ENCODE measurements at regions not wholly inside any gene's neighbourhood (a gene's known extent, or its start where the extent isn't known, plus 50 kb on each side); places are given as distances from the start of the nearest gene placed in this dataset.

DNA sequence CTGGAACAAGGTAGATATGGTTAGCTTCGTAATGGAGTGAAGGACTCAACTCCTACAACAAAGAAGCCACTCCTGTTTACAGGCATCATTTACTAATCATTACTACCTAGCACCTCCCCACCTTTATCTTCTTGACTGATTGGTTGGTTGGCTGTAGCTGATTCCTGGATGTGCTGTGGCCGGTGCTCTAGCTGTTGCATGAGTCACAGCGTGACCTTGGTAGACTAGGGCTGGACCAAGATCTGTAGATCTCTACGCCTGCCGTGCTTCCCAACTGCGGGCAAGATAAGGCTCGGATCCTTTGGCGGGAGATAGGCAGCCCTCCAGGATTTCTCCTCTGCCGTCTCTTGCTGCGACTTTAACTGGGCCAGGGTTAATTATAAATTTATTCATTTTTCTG is 194.3 kb upstream of the SOX11 start:
- DNase-seq, result no peak
- intact Hi-C loops (cut with DNase I; ENCODE audit: low total_unique reads), result no loop called here
- TF ChIP-seq, protein P1, sequence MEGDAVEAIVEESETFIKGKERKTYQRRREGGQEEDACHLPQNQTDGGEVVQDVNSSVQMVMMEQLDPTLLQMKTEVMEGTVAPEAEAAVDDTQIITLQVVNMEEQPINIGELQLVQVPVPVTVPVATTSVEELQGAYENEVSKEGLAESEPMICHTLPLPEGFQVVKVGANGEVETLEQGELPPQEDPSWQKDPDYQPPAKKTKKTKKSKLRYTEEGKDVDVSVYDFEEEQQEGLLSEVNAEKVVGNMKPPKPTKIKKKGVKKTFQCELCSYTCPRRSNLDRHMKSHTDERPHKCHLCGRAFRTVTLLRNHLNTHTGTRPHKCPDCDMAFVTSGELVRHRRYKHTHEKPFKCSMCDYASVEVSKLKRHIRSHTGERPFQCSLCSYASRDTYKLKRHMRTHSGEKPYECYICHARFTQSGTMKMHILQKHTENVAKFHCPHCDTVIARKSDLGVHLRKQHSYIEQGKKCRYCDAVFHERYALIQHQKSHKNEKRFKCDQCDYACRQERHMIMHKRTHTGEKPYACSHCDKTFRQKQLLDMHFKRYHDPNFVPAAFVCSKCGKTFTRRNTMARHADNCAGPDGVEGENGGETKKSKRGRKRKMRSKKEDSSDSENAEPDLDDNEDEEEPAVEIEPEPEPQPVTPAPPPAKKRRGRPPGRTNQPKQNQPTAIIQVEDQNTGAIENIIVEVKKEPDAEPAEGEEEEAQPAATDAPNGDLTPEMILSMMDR (IDR thresholded peaks at IDR 0.05), result no peak
- Histone ChIP-seq H3K27ac (no peak overlapping the region), H3K9me3 (no peaks in the 10 kb centered on the region), H3K4me1 (no peaks in the 10 kb centered on the region), H3K36me3 (no peaks in the 10 kb centered on the region), H3K4me3 (no peak overlapping the region), H3K27me3 (no peaks in the 10 kb centered on the region)

DNA sequence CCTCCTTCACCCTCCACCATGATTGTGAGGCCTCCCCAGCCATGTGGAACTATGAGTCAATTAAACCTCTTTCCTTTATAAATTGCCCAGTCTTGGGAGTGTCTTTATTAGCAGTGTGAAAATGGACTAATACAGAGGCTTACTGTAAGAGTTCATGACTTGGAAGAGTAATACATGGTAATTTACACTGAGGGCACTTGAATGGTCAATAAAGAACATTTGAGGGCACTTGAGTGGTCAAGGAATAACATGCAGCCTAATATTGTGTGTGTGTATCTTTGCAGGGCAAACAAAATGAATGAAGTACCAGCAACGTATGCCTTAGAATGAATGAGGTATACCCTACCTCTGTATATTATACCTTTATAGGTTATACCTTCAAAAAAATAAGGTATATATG is 190.4 kb upstream of the SOX11 start:
- H3K9me3 ChIP-seq, result no peaks in the 10 kb centered on the region
- TF ChIP-seq, protein P1 (IDR thresholded peaks at IDR 0.05), result no peak
- DNase-seq, result no peak
- no peaks in the 10 kb centered on the region for H3K4me1 ChIP-seq
- H3K27me3 ChIP-seq, result no peaks in the 10 kb centered on the region
- H3K36me3 ChIP-seq, result no peaks in the 10 kb centered on the region
- intact Hi-C loops (cut with DNase I; ENCODE audit: low total_unique reads), result no loop called here
- H3K4me3 ChIP-seq, result no peak overlapping the region
- no peak overlapping the region for H3K27ac ChIP-seq

DNA sequence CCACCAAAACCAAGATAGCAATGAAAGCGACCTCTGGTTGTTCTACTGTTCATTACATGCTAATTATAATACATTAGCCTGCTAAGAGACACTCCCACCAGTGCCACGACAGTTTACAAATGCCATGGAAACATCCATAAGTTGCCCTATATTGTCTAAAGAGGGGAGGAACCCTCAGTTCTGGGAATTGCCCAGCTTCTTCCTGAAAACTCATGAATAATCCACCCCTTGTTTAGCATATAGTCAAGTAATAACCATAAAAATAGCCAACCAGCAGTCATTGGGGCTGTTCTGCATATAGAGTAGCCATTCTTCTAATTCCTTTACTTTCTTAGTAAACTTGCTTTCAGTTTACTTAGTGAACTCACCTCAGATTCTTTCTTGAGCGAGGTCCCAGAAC is 189.8 kb upstream of the SOX11 start:
- TF ChIP-seq, protein P1 (IDR thresholded peaks at IDR 0.05), result no peak
- no peak overlapping the region for H3K27ac ChIP-seq
- H3K4me3 ChIP-seq, result no peak overlapping the region
- H3K9me3 ChIP-seq, result no peaks in the 10 kb centered on the region
- H3K27me3 ChIP-seq, result no peaks in the 10 kb centered on the region
- no peak for DNase-seq
- no peaks in the 10 kb centered on the region for H3K4me1 ChIP-seq
- intact Hi-C loops (cut with DNase I; ENCODE audit: low total_unique reads), result no loop called here
- no peaks in the 10 kb centered on the region for H3K36me3 ChIP-seq

DNA sequence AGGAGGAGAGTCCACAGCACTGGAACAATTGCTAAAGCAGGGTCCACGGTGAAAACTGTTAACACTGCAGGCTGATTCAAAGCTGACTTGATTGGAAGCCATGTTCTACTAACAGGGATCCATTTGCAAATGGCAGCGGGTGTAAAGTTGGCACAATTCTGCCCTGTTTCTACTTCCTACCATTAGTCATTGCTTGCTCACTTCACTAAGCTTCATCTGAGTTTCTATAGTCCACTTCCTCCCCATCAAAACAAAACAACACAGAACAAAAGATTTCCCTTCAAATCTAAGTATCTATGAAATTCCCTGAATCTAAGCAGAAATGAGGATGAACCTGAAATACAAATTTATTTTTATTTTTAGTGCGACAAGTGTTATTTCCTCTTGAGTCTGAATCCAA is 187.4 kb upstream of the SOX11 start:
- Histone ChIP-seq H3K4me1 (no peaks in the 10 kb centered on the region), H3K27me3 (no peaks in the 10 kb centered on the region), H3K9me3 (no peaks in the 10 kb centered on the region), H3K27ac (no peak overlapping the region), H3K36me3 (no peaks in the 10 kb centered on the region), H3K4me3 (no peak overlapping the region)
- TF ChIP-seq, protein P1 (IDR thresholded peaks at IDR 0.05), result no peak
- DNase-seq, result no peak
- intact Hi-C loops (cut with DNase I; ENCODE audit: low total_unique reads), result no loop called here

DNA sequence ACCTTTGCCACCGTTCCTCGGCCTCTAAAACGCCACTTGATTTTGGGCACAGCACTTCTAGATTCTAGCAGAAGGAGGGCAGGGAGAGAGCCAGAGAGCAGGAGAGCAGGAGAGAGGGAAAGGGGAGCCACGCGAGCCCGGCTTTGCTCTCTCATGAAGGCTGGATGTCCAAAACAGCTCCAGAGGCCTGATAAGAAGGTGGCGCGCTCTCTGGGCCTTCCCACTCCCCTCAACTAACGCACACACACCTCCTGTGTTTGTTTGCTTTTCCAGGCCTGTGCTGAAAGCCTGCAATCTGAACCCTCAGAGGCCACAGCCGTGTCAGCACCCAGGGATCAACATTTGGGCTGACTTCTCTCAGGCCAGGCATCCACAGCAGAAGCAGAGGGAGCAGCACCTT is 184.8 kb upstream of the SOX11 start:
- no peaks in the 10 kb centered on the region for H3K27me3 ChIP-seq
- intact Hi-C loops (cut with DNase I; ENCODE audit: low total_unique reads), result no loop called here
- DNase-seq, result no peak
- H3K9me3 ChIP-seq, result no peaks in the 10 kb centered on the region
- no peaks in the 10 kb centered on the region for H3K36me3 ChIP-seq
- H3K4me3 ChIP-seq, result no peak overlapping the region
- no peaks in the 10 kb centered on the region for H3K4me1 ChIP-seq
- no peak overlapping the region for H3K27ac ChIP-seq
- TF ChIP-seq, protein P1 (IDR thresholded peaks at IDR 0.05), result no peak

DNA sequence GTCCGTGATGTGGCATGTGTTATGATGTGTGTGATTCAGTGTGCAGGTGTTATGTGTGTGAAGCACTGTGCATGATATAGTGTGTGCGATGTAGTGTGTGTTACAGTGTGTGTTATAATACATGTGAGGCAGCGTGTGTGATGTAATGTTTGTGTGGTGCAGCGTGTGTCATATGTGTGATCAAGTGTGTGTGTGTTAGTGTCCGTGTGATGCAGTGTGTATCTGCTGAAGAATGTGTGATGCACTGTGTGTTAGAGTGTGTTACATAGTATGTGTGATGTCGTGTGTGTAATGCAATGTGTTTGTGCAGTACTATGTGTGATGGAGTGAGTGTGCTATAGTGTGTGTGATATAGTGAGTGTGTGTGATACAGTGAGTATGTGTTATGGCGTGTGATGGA is 182.8 kb upstream of the SOX11 start:
- Histone ChIP-seq H3K36me3 (no peaks in the 10 kb centered on the region), H3K27me3 (no peaks in the 10 kb centered on the region), H3K27ac (no peak overlapping the region), H3K4me1 (no peaks in the 10 kb centered on the region), H3K4me3 (no peak overlapping the region), H3K9me3 (no peaks in the 10 kb centered on the region)
- intact Hi-C loops (cut with DNase I; ENCODE audit: low total_unique reads), result no loop called here
- DNase-seq, result no peak
- TF ChIP-seq, protein P1 (IDR thresholded peaks at IDR 0.05), result no peak
